Neural crest cell (in vitro differentiated cells): ENCODE measurements at regions not wholly inside any gene's neighbourhood (a gene's known extent, or its start where the extent isn't known, plus 50 kb on each side); places are given as distances from the start of the nearest gene placed in this dataset.
"Not testable (repeated sequence)": the region's sequence is repeated elsewhere in the genome, so short reads cannot be mapped to it uniquely, and the experiment has no call there.

ENCODE experiments used
- DNase-seq: peaks from one replicate; pipeline ENCODE4 v3.0.0; 2021; ENCODE audit warnings: low read depth, mixed read lengths, low spot score
- H3K27ac Mint-ChIP-seq: one replicate; pipeline ENCODE4 v1.8.0; 2021; ENCODE audit warnings: mild to moderate bottlenecking, mixed read lengths; ENCODE audit not compliant: unreplicated experiment
- H3K27me3 Mint-ChIP-seq: 2 replicates; pipeline ENCODE4 v1.8.0; 2021; ENCODE audit warnings: low read depth, mild to moderate bottlenecking, mixed read lengths
- H3K36me3 Mint-ChIP-seq: 2 replicates; pipeline ENCODE4 v1.8.0; 2021; ENCODE audit warnings: low read depth, mild to moderate bottlenecking, mixed read lengths
- H3K4me1 Mint-ChIP-seq: 2 replicates; pipeline ENCODE4 v1.8.0; 2021; ENCODE audit warnings: mixed read lengths
- H3K4me3 Mint-ChIP-seq: one replicate; pipeline ENCODE4 v1.8.0; 2021; ENCODE audit warnings: mild to moderate bottlenecking, mixed read lengths
- H3K9me3 Mint-ChIP-seq: 2 replicates; pipeline ENCODE4 v1.8.0; 2021; ENCODE audit warnings: mixed read lengths
- TF ChIP-seq, protein P1 (sequence below): fragments of 200-600 bp; sonication (generic); conservative IDR thresholded peaks from 2 replicates; pipeline ENCODE4 v1.5.0; 2021; ENCODE audit warnings: antibody characterized with exemption, mild to moderate bottlenecking

DNA sequence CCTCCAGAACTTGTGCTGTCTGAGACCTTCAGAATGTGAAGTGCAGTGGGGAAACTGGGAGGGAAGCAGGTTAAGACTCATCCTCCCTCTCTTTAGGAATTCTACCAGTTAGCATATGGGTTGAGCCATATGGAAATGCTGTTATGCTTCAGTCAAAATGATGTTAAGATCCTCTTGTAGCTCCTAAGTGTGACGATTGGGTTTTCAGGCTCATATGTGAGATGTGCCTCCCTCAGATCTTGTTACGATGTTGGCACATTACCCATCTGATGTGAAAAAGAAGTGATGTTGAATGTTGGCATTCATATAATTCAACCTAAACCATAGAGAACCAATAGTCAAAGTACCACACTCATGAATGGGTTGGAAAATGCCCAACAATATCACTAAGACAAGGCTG is 67.8 kb upstream of the IPO5 start:
- H3K27me3 Mint-ChIP-seq, result no peaks in the 10 kb centered on the region
- no peak overlapping the region for H3K4me3 Mint-ChIP-seq
- peak overlapping the region; percentile 44 for H3K27ac Mint-ChIP-seq
- peaks cover 3% of the 10 kb centered on the region for H3K4me1 Mint-ChIP-seq
- TF ChIP-seq, protein P1, sequence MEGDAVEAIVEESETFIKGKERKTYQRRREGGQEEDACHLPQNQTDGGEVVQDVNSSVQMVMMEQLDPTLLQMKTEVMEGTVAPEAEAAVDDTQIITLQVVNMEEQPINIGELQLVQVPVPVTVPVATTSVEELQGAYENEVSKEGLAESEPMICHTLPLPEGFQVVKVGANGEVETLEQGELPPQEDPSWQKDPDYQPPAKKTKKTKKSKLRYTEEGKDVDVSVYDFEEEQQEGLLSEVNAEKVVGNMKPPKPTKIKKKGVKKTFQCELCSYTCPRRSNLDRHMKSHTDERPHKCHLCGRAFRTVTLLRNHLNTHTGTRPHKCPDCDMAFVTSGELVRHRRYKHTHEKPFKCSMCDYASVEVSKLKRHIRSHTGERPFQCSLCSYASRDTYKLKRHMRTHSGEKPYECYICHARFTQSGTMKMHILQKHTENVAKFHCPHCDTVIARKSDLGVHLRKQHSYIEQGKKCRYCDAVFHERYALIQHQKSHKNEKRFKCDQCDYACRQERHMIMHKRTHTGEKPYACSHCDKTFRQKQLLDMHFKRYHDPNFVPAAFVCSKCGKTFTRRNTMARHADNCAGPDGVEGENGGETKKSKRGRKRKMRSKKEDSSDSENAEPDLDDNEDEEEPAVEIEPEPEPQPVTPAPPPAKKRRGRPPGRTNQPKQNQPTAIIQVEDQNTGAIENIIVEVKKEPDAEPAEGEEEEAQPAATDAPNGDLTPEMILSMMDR, result no peak
- H3K9me3 Mint-ChIP-seq, result peaks cover 2% of the 10 kb centered on the region
- DNase-seq, result no peak
- H3K36me3 Mint-ChIP-seq, result peaks cover 3% of the 10 kb centered on the region

DNA sequence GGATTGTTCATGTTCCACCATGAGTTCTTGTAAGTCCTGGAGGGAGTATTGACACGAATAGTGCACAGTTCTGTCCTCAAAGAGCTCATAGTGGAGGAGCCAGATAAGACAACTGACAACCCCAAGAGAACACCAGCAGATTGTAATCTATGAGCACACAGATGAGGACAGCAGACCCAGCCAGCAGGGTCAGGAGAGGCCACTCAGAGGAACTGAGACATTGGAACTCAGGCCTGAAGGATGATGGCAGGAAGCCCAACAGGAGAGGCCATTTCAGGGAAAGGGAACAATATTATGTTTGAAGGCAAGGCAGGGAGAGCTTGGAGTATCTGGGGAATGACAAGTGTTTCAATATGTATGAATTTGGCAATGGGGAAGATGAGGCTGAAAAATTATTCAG is 63.7 kb upstream of the IPO5 start:
- H3K4me3 Mint-ChIP-seq, result no peak overlapping the region
- peaks cover 7% of the 10 kb centered on the region for H3K36me3 Mint-ChIP-seq
- peaks cover 3% of the 10 kb centered on the region for H3K9me3 Mint-ChIP-seq
- no peak for DNase-seq
- no peak overlapping the region for H3K27ac Mint-ChIP-seq
- no peaks in the 10 kb centered on the region for H3K27me3 Mint-ChIP-seq
- TF ChIP-seq, protein P1, result no peak
- H3K4me1 Mint-ChIP-seq, result peaks cover 3% of the 10 kb centered on the region

DNA sequence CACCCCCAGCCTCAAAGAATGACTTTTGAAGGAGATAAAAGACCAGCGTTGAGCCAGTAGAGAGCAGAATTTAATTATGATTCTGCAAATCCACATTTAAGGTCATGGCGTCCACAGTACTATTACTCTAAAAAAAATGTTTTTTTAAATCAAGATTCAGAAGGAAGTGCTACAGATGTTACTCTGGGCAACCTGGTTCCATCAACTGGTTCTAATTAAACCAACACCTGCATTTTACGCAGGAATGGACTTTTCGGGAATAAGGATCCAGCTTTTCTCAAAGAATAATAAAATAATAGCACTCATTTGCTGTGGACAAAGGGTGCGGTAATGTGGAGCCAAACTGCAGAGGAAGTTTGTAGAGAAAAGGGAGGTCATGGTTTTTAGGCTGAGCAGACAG is 62.9 kb upstream of the IPO5 start:
- Mint-ChIP-seq H3K36me3 (peaks cover 7% of the 10 kb centered on the region), H3K27me3 (no peaks in the 10 kb centered on the region), H3K4me1 (peaks cover 3% of the 10 kb centered on the region), H3K9me3 (peaks cover 6% of the 10 kb centered on the region), H3K27ac (no peak overlapping the region), H3K4me3 (no peak overlapping the region)
- no peak for DNase-seq
- TF ChIP-seq, protein P1, result no peak

DNA sequence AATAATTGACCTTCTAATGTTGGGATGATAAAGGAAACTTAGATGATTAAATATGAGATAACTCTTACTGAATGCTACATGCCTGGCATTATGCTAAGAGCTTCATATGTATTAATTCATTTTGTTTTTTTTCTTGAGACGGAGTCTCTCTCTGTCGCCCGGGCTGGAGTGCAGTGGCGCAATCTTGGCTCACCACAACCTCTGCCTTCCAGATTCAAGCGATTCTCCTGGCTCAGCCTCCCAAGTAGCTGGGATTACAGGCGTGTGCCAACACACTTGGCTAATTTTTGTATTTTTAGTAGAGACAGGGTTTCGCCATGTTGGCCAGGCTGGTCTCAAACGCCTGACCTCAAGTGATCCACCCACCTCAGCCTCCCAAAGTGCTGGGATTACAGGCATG is 61.5 kb upstream of the IPO5 start:
- H3K27me3 Mint-ChIP-seq, H3K27ac Mint-ChIP-seq: not testable (repeated sequence)

DNA sequence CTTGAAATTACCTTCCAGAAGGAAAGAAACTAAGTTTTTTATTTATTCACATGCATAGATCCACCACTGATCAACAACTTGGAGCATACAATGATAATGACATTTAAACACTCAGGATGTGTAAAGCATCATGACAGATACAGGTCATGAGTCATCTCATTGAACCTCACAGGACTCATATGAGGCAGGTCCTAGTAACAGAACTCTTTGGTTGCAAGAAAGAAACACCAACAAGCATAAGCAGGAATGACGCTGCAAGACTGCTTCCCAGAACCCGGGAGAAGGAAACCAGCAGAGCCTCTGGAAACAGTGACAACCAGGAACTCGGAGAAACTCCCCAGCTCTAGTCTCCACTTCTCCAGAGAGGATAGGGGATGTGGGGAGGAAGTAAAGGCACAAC is 60.8 kb upstream of the IPO5 start:
- DNase-seq, result no peak
- Mint-ChIP-seq H3K4me1 (peaks cover 3% of the 10 kb centered on the region), H3K9me3 (peaks cover 11% of the 10 kb centered on the region), H3K36me3 (peaks cover 7% of the 10 kb centered on the region), H3K4me3 (no peak overlapping the region), H3K27me3 (no peaks in the 10 kb centered on the region), H3K27ac (no peak overlapping the region)
- TF ChIP-seq, protein P1, result no peak

More for the DNA sequence above, 61.5 kb upstream of the IPO5 start:
- H3K4me3 Mint-ChIP-seq, H3K36me3 Mint-ChIP-seq, H3K4me1 Mint-ChIP-seq, DNase-seq: not testable (repeated sequence)
- peaks cover 11% of the 10 kb centered on the region for H3K9me3 Mint-ChIP-seq

DNA sequence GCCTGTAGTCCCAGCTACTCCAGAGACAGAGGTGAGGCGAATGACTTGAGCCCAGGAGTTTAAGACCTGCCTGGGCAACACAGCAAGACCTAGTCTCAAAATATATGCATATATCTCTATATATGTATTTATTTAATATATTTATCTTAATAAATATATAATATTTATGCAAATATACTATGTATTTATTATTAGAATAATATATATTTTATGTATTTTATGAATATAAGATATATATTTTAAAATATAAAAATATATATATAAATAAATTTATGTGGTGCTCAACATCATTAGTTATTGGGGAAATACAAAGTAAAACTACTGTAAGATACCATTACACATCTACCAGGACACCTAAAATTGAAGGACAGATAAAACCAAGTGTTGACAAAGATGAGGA is 58.1 kb upstream of the IPO5 start:
- no peak overlapping the region for H3K27ac Mint-ChIP-seq
- H3K27me3 Mint-ChIP-seq, result no peaks in the 10 kb centered on the region
- H3K4me1 Mint-ChIP-seq, result no peaks in the 10 kb centered on the region
- peaks cover 4% of the 10 kb centered on the region for H3K36me3 Mint-ChIP-seq
- no peak overlapping the region for H3K4me3 Mint-ChIP-seq
- no peak for DNase-seq
- peaks cover 8% of the 10 kb centered on the region for H3K9me3 Mint-ChIP-seq
- TF ChIP-seq, protein P1, result no peak
